ENCODE measurements at regions not wholly inside any gene's neighbourhood (a gene's known extent, or its start where the extent isn't known, plus 50 kb on each side); places are given as distances from the start of the nearest gene placed in this dataset.

DNA sequence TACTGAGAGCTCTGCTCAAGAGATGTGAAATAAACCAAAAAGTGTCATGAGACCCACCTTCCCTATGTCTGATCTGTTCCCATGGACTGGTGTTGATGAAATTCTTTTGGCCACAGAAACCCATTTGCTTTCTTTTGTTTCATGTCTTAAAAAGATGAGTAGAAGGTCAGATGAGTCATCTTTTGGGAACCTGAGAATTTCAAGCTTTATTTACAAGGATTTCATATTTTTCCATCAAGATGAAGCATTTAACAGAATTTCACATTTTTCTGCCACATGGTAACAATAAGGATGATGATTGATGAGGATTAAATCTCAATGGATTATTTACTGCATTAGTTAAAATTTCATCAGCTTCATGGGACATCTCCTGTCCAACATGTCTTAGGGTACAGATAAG, 337.8 kb downstream of the DEPDC1B start:
- TF ChIP-seq GATA2 (IDR thresholded peaks at IDR 0.05; ENCODE audit: low read depth, low read length) (no peak), GATA3 (IDR thresholded peaks at IDR 0.05; ENCODE audit: low read depth, low read length) (no peak)

DNA sequence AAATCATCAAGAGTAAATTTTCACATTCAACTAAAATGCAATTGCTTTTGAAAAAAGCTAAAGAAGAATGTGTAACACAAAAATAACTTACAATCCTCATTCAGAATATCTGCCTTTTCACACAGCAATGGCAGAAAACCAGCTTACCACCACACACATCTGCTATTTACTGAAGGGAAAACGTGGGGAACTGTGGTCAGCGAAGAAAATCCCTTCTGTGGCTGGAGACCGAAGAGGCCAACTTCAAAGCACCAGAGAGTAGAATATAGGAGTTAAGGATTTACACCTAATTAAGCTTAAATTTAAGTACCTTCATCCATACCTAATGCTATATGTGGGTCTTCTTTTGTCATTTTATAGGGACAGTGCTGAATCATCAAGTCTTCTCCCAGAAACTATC, 339.6 kb downstream of the DEPDC1B start:
- TF ChIP-seq GATA3 (IDR thresholded peaks at IDR 0.05; ENCODE audit: low read depth, low read length) (no peak), GATA2 (IDR thresholded peaks at IDR 0.05; ENCODE audit: low read depth, low read length) (no peak)

DNA sequence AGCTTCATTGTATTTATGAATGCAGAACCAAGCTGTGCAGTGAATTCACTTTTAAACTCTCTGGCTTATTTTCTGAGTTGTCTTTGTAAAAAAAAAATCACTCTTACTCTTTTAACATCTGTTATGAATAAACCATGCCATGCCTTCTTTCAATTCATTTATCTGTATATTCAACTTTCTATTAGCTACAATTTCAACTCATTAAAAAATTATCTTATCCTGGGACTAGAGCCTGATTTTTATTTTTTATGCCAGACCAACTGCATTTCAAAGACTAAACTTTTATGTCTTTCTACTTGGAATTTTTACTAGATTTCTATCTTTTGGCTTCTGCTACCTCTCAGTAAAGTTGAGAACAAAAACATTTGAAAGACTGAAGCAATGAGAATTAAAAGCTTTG, 342.7 kb downstream of the DEPDC1B start:
- TF ChIP-seq GATA3 (IDR thresholded peaks at IDR 0.05; ENCODE audit: low read depth, low read length) = peak; percentile 65
- TF ChIP-seq GATA2 (IDR thresholded peaks at IDR 0.05; ENCODE audit: low read depth, low read length) = no peak; the same call in 1 of the 2 replicates

DNA sequence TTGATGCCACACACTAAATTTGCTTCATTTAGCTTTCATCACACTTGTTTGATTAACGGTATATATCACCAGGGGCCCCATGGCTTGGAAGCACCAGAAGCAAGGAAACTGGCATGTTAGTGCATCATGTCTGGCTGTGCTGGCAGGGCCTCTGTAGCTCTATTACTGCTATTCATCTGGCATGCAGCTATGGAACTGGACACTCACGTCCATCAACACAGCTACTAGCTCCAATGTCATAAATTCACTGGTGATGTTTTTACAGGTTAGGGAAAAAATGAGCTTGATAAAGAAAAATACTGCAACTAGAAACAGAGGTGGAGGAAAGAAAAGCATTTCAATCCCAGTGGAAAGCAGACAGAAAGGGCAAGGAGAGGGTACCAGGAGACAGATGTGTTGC, 343.2 kb downstream of the DEPDC1B start:
- TF ChIP-seq GATA3 (IDR thresholded peaks at IDR 0.05; ENCODE audit: low read depth, low read length) (no peak), GATA2 (IDR thresholded peaks at IDR 0.05; ENCODE audit: low read depth, low read length) (no peak)

DNA sequence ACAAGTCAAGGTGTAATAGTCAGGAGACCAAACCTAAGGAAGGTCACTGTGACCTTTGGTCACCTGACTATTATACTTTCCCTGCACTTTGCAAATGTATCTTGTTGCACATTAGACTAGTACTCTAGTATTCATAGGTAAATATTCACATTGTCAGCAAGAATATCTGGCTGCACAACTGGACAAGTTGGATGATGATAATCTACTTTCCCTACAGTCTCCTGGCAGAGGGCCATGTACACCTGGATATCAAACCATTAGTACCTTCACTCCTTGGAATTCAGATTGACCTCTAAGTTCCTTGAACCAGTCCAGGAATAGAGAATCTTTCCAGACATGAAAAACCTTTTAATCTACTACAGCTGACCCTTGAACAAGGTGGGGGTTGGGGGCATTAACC, 344.8 kb downstream of the DEPDC1B start:
- TF ChIP-seq GATA3 (IDR thresholded peaks at IDR 0.05; ENCODE audit: low read depth, low read length) (no peak), GATA2 (IDR thresholded peaks at IDR 0.05; ENCODE audit: low read depth, low read length) (no peak)

DNA sequence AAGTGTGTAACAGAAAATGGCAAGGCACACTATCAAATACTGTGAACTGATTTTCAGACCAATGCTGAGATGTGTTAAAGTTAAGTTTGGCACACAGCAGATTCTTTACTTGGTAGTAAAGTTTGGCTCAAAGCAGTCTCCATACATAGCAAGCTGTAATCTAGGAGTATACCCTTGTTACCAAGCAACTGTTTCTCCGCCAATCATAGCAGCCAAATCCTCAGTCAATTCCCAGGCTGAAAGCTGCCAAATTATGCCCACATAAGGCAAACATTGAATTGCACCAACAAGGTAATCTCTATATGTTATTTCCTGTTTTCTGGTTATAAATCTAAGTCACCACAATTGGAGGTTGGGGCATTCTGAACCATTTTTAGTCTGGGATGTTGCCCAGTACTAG, 345.7 kb downstream of the DEPDC1B start:
- TF ChIP-seq GATA3 (IDR thresholded peaks at IDR 0.05; ENCODE audit: low read depth, low read length) = no peak
- TF ChIP-seq GATA2 (IDR thresholded peaks at IDR 0.05; ENCODE audit: low read depth, low read length) = no peak

DNA sequence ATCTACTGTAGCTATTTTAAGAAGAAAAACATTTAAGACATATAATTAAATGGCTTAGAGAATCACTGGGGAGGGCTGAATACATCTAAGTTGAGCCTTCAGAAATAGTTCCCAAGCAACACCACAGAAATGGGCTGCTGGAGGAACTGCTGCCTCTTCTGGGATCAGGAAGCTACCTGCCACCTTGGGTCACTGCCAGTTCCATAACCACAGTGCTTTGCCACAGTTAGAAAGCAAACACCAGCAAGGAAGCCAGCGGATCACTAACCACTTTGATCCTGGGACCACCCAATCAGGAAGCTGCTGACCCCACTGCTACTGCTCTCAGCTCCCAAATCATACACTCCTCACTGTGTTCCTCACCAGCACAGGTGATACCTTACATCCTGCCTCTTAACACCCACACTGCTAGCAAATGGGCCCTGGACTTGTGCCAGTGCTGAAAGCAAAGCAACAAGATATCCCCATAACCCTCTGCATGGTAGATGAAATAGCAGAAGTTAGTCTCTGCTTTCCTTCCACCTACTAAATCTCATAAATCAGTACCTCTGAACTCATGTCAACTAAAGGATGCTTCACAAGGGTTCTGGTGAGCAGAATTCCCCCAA, 346.9 kb downstream of the DEPDC1B start:
- no peak for TF ChIP-seq GATA3 (IDR thresholded peaks at IDR 0.05; ENCODE audit: low read depth, low read length)
- TF ChIP-seq GATA2 (IDR thresholded peaks at IDR 0.05; ENCODE audit: low read depth, low read length) = no peak

DNA sequence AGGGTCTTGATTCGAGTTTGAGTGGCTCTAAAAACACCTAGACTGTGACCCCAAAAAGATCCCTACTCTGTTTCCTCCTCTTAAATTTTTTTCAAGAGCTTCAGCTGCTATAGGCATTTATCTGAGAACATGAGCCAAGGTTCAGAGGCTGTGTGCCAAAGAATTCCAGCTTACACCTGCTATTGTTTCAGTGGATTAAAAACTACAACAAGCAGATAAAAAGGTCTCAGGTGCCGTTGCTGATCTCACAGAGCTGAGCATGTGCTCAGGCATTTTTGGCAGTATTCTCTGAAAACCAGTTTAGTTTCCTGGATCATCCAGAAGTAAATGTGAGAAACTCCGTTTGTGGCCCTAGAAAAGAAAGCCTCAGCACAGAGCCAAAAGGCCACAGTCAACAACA, 349.2 kb downstream of the DEPDC1B start:
- TF ChIP-seq GATA3 (IDR thresholded peaks at IDR 0.05; ENCODE audit: low read depth, low read length) = no peak
- TF ChIP-seq GATA2 (IDR thresholded peaks at IDR 0.05; ENCODE audit: low read depth, low read length) = no peak

DNA sequence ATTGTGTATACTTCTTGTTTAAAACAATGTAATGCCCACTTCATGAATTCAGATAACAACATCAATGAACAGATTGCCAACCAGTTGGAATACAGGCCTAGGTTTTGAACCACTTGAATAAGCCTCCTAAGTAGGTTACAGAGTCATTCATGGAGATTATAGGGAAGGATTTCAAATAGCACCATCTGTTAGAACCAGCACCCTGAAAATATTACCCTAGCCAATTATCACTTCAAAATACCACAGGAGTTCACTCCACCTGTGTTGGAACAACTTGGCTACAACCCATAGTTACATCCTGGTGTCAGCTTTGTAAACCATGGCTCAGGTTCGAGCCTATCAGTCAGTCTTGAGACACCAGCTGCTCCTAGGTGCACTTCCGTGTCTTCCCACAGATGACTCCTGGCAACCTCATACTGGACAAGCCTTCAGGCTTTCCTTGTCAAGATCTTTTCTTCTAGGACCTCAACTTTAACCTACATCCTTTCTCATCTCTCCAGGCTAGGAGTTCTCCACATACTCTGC, 350.0 kb downstream of the DEPDC1B start:
- no peak for TF ChIP-seq GATA2 (IDR thresholded peaks at IDR 0.05; ENCODE audit: low read depth, low read length)
- no peak for TF ChIP-seq GATA3 (IDR thresholded peaks at IDR 0.05; ENCODE audit: low read depth, low read length)

DNA sequence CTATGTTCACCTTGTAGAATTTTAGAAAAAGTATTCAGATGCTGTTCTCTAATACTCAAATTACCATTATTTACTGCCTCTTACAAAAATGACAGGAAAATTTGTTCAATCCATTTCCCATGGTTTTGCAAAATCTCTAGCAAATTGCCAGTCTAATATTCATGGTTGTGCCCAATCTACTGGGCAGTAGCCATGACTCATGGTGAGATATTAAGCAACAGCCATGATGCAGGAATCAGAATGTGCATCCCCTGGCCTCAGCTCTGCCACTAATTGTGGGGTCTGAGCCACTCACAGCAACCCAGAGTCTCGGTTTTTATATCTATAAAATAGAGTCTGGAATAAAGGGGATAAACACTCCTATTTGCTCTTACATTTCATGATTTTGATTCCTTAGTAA, 353.6 kb downstream of the DEPDC1B start:
- TF ChIP-seq GATA3 (IDR thresholded peaks at IDR 0.05; ENCODE audit: low read depth, low read length) = no peak
- no peak for TF ChIP-seq GATA2 (IDR thresholded peaks at IDR 0.05; ENCODE audit: low read depth, low read length)

DNA sequence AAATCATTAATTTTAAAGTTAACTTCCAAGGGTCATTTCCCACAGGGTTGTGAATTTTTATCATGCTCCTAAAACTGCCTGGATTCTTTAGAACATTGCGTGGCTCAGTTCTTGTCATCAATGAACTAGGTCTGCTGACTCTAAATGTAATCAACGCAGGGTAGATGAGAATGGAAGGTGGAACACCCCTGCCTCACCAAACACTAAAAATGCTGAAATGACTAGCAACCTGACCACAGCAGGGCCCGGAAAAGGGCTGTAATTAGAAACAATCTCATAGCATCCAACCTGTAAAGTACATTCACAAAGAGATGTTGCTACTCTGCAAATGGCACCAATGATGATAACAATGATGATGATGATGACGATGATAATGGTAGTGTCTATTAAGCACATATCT, 356.9 kb downstream of the DEPDC1B start:
- TF ChIP-seq GATA2 (IDR thresholded peaks at IDR 0.05; ENCODE audit: low read depth, low read length) (no peak), GATA3 (IDR thresholded peaks at IDR 0.05; ENCODE audit: low read depth, low read length) (no peak)

DNA sequence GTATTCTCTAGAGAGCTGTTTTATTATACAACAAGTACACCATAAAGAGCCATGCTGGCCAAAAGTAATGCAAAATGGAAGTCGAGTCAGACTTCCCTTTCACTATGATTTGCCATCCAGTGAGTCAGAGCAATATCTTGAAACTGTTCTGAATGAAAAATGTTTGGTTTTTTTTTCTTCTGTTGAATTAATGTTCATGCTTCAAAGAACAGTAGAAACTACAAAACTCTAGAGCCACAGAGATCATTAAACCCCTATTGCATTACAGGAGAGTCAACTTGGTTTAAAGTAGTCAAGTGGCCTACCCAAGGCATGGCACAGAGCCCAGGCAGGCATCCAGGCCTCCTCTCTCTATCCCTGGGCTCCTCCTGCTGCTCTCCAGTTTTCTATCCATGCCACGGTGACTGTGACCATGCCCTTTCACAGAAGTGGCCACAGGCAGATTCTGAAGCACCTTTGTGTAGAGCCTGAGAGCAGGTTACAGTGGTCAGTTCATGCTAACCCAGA, 358.9 kb downstream of the DEPDC1B start:
- TF ChIP-seq GATA3 (IDR thresholded peaks at IDR 0.05; ENCODE audit: low read depth, low read length) = no peak
- TF ChIP-seq GATA2 (IDR thresholded peaks at IDR 0.05; ENCODE audit: low read depth, low read length) = no peak

DNA sequence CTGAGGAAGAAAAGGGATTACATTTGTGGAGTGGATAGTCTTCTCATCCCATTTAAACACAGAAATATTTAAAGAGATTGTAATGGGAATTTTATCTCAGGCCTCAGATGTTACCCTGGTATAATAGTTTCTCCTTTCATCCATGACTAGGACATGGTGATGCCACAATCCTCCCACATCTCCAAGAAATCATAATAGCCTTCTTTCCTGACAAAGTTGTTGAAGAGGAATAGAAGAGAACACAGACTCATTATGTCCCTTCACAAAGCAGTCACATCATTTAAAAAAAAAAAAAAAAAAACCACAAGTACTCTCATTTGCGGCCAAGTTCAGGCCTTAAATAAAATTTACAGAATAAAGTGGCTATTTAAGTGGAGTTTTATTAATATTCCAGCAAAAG, 359.6 kb downstream of the DEPDC1B start:
- TF ChIP-seq GATA3 (IDR thresholded peaks at IDR 0.05; ENCODE audit: low read depth, low read length) = no peak
- TF ChIP-seq GATA2 (IDR thresholded peaks at IDR 0.05; ENCODE audit: low read depth, low read length) = no peak

DNA sequence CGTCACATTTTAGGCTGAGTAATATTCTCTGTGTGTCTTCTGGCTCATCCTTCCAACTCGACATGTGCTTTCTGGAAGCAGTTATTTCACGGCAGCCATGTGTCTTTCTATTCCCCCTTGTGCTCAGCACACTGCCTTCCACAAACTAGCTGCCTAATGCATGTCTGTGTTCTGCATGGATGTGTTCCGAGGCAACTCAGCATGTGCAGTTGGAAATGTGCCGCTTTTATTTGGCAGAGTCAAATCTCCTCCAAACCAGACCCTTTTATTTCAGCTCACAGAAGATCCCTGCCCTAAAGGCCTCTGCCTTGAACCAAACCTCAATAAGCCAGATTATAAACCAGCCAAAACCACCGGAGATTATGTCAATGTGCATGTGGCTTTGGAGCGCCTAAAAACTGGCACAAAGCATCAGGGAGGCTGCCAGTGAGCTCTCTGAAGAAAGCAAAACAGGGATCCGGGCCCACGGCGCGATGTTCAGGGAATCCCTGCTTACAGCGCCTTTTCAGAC, 360.2 kb downstream of the DEPDC1B start:
- no peak for TF ChIP-seq GATA3 (IDR thresholded peaks at IDR 0.05; ENCODE audit: low read depth, low read length)
- no peak for TF ChIP-seq GATA2 (IDR thresholded peaks at IDR 0.05; ENCODE audit: low read depth, low read length)

DNA sequence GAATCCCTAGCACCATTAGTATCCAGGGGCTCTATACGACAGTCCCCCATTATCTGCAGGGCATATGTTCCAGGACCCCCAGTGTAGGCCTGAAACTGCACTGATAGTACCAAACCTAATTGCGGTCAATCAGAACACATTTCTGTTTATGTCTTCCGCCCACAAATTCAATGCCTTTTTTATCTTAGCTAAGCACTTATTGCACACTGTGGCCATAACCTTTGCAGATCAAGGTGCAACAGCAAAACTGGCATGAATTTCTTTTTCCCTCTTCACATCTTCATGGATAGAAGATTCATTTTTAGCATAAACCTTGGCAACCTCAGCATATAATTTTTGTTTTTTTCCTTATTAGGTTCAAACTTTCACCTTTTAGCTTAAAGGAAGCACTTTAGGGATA, 361.1 kb downstream of the DEPDC1B start:
- no peak for TF ChIP-seq GATA2 (IDR thresholded peaks at IDR 0.05; ENCODE audit: low read depth, low read length)
- no peak for TF ChIP-seq GATA3 (IDR thresholded peaks at IDR 0.05; ENCODE audit: low read depth, low read length)

Measured in SH-SY5Y (cell line).